ENCODE measurements at regions not wholly inside any gene's neighbourhood (a gene's known extent, or its start where the extent isn't known, plus 50 kb on each side); places are given as distances from the start of the nearest gene placed in this dataset.

DNA sequence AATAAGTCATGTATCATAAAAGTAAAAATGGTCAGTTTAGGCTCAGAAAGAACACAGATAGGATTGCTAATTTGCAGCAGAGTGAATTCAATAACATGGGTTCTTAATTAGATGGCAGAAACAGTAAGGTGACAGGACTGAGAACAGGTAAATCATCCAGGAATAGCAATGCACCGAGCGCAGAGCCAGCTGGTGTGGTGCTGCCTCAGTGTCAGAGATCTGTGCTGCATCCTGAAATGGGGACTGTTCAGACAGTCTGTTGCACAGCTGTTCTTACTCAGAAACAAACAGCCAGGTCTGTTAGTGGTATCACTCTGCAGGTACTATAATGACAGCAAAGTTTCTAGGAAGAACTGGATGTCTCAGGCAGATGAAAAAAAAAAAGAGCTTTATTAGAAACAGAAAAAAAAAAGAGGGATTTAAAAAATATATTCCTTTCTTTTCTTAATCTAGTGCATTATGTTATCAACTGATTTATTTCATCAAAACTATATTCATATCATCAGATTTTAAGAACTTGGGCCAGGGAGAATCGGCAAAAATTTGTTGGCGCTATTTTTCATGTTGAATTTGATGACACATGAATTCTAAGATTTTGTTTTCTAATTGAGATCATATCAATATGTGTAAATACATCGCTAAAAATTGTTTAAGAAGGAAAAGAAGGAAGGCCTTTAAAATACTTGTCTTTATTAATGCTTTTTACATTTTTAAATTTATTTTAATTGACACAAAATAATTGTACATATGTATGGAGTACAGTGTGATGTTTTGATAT, 501.8 kb downstream of the PRKD1 start:
- TF ChIP-seq, protein P1, sequence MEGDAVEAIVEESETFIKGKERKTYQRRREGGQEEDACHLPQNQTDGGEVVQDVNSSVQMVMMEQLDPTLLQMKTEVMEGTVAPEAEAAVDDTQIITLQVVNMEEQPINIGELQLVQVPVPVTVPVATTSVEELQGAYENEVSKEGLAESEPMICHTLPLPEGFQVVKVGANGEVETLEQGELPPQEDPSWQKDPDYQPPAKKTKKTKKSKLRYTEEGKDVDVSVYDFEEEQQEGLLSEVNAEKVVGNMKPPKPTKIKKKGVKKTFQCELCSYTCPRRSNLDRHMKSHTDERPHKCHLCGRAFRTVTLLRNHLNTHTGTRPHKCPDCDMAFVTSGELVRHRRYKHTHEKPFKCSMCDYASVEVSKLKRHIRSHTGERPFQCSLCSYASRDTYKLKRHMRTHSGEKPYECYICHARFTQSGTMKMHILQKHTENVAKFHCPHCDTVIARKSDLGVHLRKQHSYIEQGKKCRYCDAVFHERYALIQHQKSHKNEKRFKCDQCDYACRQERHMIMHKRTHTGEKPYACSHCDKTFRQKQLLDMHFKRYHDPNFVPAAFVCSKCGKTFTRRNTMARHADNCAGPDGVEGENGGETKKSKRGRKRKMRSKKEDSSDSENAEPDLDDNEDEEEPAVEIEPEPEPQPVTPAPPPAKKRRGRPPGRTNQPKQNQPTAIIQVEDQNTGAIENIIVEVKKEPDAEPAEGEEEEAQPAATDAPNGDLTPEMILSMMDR (IDR thresholded peaks at IDR 0.05): no peak

- TF ChIP-seq, protein P1 (IDR thresholded peaks at IDR 0.05): no peak
These were observed 485.0 kb downstream of the PRKD1 start for GRCh38 chr14:29442696-29443095.

DNA sequence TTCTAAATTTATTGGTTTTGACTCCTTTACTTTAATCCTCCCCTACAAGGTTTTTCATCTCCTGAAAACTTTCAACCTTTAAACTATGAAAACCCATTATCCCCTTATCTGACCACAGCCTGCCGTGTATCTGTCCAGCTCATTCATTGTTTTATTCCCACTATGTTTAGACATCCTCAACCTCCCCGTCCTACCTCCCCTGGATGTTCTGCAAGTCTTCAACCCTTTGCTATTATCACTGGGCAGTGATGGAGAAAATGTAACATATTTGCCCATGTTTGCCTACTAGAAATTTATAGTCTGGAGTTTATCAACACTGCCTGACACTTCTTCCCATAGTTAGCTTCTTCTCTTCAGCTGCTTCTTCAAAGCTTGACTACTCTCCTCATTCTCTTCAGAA, 483.4 kb downstream of the PRKD1 start:
- TF ChIP-seq, protein P1 (IDR thresholded peaks at IDR 0.05): no peak

- TF ChIP-seq, protein P1 (IDR thresholded peaks at IDR 0.05): no peak
These were observed 482.8 kb downstream of the PRKD1 start for GRCh38 chr14:29444805-29445204.

GRCh38 chr14:29446971-29447370, 480.7 kb downstream of the PRKD1 start:
- TF ChIP-seq, protein P1 (IDR thresholded peaks at IDR 0.05): no peak

- TF ChIP-seq, protein P1 (IDR thresholded peaks at IDR 0.05): no peak
These were observed 475.7 kb downstream of the PRKD1 start for GRCh38 chr14:29451941-29452340.

DNA sequence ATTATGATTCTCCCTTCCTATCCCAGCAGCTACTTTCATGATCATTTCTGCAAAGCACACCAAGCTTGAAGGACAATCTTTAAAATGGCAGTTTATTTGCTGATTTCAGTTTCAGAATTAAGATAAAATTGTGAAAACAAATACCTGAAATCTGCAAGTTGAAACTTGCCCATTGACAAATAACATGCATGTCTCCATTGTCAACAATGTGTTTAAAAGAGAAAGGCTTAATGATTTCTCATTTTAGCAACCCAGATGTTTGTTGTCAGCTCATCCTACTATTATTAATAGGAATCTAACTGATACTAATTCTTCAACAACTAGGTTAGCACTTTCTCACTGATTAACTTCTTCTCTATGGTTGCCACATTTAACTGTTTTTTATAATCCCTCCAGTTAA, 474.6 kb downstream of the PRKD1 start:
- TF ChIP-seq, protein P1 (IDR thresholded peaks at IDR 0.05): no peak
